ENCODE measurements at regions not wholly inside any gene's neighbourhood (a gene's known extent, or its start where the extent isn't known, plus 50 kb on each side); places are given as distances from the start of the nearest gene placed in this dataset.

DNA sequence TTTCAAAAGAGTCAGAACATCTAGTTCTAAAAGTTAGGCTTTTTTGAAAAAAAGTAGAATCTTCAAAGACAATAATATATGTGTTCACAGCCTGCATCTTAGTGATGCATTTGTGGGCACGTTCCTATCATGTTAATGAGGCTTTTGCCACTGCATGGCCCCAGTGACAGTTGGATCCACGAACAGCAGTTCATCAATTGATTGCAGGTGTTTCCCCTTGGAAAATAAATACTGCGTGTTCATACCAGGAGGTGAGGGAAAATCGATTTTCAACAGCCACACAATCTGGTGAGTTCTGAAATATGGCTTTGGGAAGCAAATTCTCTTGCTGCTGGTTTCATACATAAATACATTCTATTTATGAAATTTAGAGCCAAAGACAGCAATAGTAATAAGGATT is 343.8 kb upstream of the SLC10A2 start:
- no peak for DNase-seq

DNA sequence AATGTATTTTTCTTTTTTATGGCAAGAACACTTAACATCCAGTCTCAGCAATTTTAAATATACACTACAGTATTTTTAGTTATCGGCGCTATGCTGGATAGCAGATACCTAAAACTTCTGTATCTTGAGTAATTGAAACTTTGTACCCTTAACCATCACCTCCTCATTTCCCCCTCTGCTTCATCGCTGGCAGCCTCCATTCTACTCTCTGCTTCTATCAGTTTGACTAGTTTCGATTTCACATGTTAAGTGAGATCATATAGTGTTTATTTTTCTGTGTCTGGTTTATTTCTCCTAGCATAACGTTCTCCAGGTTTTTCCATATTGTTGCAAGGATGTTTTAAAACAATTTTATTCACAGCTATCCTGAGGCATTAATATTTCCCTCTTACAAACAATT is 340.8 kb upstream of the SLC10A2 start:
- no peak for DNase-seq

DNA sequence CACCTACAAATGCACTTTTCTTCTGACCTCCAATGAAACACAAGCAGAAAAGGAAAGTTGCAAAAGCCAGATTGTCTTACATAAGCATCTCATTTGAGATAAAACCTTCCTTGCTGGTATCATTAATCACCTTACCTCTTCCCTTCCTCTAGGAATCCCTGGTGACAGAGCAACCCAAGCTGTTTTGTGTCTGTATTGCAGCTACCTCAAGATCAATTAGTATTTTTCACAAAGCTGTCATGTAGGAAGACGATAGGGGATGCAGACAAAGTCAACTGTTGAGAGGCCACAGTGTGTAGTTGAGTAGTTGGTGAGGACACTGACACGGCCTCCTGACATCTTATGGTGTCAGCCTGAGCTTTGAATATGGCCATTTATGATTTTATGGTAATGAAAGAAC is 339.1 kb upstream of the SLC10A2 start:
- no peak for DNase-seq

GRCh38 chr13:103403814-103404213 is 337.6 kb upstream of the SLC10A2 start:
- DNase-seq: no peak

DNA sequence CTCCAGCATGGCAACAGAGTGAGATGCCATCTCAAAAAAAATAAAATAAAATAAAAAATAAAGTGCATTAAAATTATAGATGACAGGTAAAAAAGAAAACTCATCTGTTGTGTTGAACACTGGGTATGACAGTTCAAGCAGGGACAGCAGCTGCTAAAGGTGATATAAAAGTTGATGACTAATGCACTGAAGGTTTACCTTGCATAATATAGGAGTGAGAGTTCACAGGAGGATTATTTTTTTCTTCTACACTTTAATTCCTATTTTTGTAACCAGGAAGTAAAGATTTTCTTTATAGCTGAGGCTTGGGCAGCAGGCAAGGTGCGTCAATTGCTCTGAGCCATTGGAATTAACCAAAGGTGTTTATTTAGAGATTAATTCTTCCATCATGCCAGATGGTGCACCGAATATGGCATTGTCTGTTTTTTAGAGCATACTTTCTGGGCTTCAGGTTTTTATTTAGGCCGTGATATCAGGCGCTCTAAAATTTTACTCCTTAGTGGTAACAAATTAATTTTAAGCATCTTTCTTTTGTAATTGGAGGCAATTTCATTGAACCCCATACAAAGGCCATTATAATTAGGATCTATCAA is 337.0 kb upstream of the SLC10A2 start:
- DNase-seq: no peak

DNA sequence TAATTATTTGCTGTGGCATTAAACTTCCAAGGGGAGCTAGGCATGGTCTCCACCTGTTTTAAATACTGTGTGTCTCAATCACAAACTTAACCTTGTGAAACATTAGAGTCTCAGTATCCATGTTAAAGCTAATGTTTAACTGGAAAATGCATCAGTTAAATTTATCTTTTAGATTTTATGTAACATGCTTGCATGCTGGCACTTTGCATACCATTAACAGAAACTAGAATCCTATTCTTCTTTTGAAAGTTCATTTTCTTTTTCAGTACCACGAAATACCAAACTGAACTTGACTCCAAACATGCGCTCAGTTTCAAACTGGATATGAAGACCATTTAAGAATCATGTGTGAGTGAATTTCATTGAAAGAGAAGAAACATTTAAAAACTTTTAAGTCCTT is 328.9 kb upstream of the SLC10A2 start:
- no peak for DNase-seq

- no peak for DNase-seq
Measured at GRCh38 chr13:103394618-103395017, 328.4 kb upstream of the SLC10A2 start.

- DNase-seq: no peak
Measured at GRCh38 chr13:103391936-103392335, 325.7 kb upstream of the SLC10A2 start.

DNA sequence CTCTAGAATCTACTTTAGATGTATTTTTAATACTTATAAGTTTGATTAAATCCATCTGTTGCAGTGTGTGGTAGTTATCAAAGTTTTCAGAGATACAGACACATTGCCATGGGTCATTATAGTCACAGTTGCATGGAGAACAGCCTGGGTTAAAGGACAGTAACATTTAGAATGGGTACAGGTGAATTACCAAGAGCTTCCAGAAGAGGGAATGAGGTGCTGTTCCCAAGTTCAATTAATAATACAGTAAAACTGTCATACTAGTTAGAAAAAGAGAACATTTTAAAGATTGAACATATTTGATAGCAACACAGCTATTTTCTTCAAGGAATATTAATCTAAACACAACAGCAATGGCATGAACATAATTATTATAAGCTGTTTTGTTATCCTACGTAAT is 322.6 kb upstream of the SLC10A2 start:
- no peak for DNase-seq

- peak; percentile 7 for DNase-seq
Measured at GRCh38 chr13:103386341-103386740, 320.1 kb upstream of the SLC10A2 start.

DNA sequence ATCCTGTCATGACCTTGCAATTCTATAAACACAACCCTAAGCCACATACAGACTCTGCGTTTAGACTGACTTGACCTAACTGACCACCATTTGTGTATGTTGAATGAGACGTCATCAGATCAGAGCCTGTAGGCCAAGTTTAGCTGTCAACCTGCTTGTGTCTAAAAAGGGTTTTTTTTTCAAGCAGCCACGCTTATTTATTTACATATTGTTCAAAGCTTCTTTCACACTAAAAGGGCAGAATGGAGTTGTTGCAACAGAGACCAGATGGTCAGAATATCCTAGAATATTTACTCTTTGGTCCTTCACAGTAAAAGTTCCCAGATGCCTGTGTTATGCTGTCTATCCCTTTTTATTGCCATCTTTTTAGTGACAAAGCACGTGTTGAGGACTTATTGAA is 307.7 kb upstream of the SLC10A2 start:
- DNase-seq: no peak

- no peak for DNase-seq
Measured at GRCh38 chr13:103371271-103371670, 305.1 kb upstream of the SLC10A2 start.

DNA sequence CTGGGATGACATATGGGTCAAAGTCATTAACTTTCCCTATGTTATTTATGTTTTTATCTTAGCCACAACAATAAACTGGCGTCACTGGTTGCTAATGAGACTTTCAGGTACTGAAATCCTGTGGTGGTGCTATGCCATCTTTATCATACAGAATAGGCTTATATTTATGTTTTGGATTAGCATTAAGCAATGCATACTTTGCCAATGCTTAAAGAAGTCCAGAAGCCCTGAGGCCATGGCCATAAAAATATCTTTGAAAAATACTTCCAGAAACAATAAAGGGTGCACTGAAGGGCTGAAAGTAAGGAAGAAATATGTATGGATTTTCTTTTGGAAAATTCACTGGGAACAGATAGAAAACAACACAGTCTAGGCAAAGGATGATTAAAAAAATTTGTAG is 304.6 kb upstream of the SLC10A2 start:
- DNase-seq: no peak

GRCh38 chr13:103358255-103358932 is 292.2 kb upstream of the SLC10A2 start:
- no peak for DNase-seq

DNA sequence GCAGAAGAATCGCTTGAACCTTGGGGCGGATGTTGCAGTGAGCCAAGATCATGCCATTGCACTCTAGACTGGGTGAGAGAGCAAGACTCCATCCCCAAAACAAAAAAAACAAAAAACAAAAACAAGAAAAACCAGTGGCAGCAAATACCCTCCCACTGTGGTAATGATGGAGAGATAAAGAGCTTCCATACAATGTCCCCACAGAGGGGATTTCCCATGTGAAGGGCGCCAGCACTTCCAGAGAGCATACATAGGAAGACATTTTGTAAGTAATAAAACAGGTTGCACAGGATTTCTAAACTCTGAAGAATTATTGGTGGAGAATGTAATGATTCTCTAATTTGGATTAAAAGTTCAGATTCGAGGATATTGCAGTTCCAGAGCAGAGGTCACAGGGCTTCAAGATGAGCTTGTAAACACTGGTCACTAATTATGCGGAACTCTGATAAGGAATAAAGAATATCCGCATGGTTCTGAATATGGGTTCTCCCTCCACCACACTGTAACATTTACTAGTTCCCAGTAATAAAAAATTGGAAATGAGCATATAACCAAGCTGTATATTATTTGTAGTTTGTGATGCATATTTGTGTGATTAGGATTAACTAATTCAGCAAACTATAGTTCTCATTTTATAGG is 290.1 kb upstream of the SLC10A2 start:
- DNase-seq: no peak

DNA sequence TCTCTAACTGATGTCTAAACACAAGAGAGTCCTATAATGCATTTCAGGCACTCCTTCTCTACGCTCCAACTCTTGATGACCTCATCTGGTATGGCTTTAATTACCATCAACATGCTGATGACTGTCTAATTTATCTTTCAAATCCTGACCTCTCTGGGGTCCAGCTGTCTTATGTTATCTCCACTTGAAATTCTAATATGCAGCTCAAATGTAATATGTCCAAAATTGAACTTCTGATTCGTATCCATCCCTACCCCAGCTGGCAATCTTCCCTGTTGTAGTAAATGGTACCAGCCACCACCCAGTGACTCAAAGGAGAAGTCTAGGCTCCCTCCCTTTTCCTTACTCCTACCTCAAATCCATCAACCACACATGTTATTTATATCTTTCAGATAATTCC is 288.0 kb upstream of the SLC10A2 start:
- no peak for DNase-seq

GRCh38 chr13:103351035-103351828 is 285.0 kb upstream of the SLC10A2 start:
- peak; percentile 19 for DNase-seq

- no peak for DNase-seq
Measured at GRCh38 chr13:103350147-103350546, 283.9 kb upstream of the SLC10A2 start.

- DNase-seq: no peak
Measured at GRCh38 chr13:103349211-103349980, 283.2 kb upstream of the SLC10A2 start.

- no peak for DNase-seq
Measured at GRCh38 chr13:103335241-103335640, 269.0 kb upstream of the SLC10A2 start.

GRCh38 chr13:103331924-103332323 is 265.7 kb upstream of the SLC10A2 start:
- DNase-seq: no peak

- DNase-seq: no peak
Measured at GRCh38 chr13:103328899-103329298, 262.7 kb upstream of the SLC10A2 start.

Measured in renal pelvis (tissue), 1 donor.